Mucosa of descending colon (tissue), 3 donors: ENCODE measurements at regions not wholly inside any gene's neighbourhood (a gene's known extent, or its start where the extent isn't known, plus 50 kb on each side); places are given as distances from the start of the nearest gene placed in this dataset.

Experiments
- ATAC-seq: fragments of 200-7000 bp; cut with Tn5 transposase; one replicate; pipeline ENCODE4 v1.9.1; 2020; ENCODE audit warnings: mild to moderate bottlenecking, moderate library complexity
- DNase-seq, 3 donors: peaks; one replicate each; pipeline ENCODE4 v3.0.0-alpha.2; 2020
- H3K36me3 ChIP-seq: fragments of 200-600 bp; one replicate; pipeline ENCODE4 v1.8.0; 2021; ENCODE audit warnings: low read depth, mild to moderate bottlenecking
- H3K4me1 ChIP-seq: fragments of 200-600 bp; one replicate; pipeline ENCODE4 v1.8.0; 2021; ENCODE audit warnings: low read depth, mild to moderate bottlenecking
- H3K4me3 ChIP-seq: fragments of 200-600 bp; one replicate; pipeline ENCODE4 v1.8.0; 2021; ENCODE audit warnings: mild to moderate bottlenecking
- H3K9me3 ChIP-seq: fragments of 200-600 bp; one replicate; pipeline ENCODE4 v1.8.0; 2021; ENCODE audit warnings: mild to moderate bottlenecking
- CTCF ChIP-seq: fragments of 200-600 bp; IDR thresholded peaks from one replicate; pipeline ENCODE4 v1.8.0; 2022; ENCODE audit warnings: antibody characterized with exemption, mild to moderate bottlenecking
- intact Hi-C, 2 donors: fragments of 100-400 bp; cut with DNase I in 1 of 2; cut with micrococcal nuclease in 1 of 2; formaldehyde crosslinking; loops; one replicate each; pipeline versions ENCODE4 v1.11.0 to v1.11.1; 2022; cut with DNase I, micrococcal nuclease
- donor health status: DM: no; HTN: no; CAD: no; lungs with moderate emphysema.
- donor health status: DM: no; HTN: no; CAD: no.
- donor health status: DM: no; HTN: yes; CAD: no.

- TF ChIP-seq CTCF, result no peak
- ATAC-seq (no peak), DNase-seq (no peak)
- peaks cover 4% of the 10 kb centered on the region for H3K4me1 ChIP-seq
- H3K36me3 ChIP-seq, result no peaks in the 10 kb centered on the region
- H3K4me3 ChIP-seq, result no peak overlapping the region
- intact Hi-C loops, result loop anchor here in 1 of 2 donors (5.0 kb wide), 1 partner anchor 307 kb away; no protein-coding TSS in a partner anchor
- no peaks in the 10 kb centered on the region for H3K9me3 ChIP-seq
These were observed 238.5 kb downstream of the NFATC2 start for GRCh38 chr20:51303731-51304670.

GRCh38 chr20:51301026-51301425, 241.5 kb downstream of the NFATC2 start:
- no peak for ATAC-seq
- Histone ChIP-seq H3K36me3 (no peaks in the 10 kb centered on the region), H3K4me1 (no peaks in the 10 kb centered on the region), H3K9me3 (no peaks in the 10 kb centered on the region), H3K4me3 (no peak overlapping the region)
- TF ChIP-seq CTCF, result no peak
- no peak for DNase-seq
- intact Hi-C loops, result loop anchor here in 1 of 2 donors (5.0 kb wide), 1 partner anchor 304 kb away; no protein-coding TSS in a partner anchor

GRCh38 chr20:51300104-51300503, 242.4 kb downstream of the NFATC2 start:
- no peak for ATAC-seq
- intact Hi-C loops, result loop anchor here in 1 of 2 donors (5.0 kb wide), 1 partner anchor 303 kb away; no protein-coding TSS in a partner anchor
- H3K9me3 ChIP-seq, result no peaks in the 10 kb centered on the region
- TF ChIP-seq CTCF, result no peak
- no peaks in the 10 kb centered on the region for H3K4me1 ChIP-seq
- no peak for DNase-seq
- no peaks in the 10 kb centered on the region for H3K36me3 ChIP-seq
- no peak overlapping the region for H3K4me3 ChIP-seq

- no peaks in the 10 kb centered on the region for H3K9me3 ChIP-seq
- TF ChIP-seq CTCF, result no peak
- intact Hi-C loops, result no loop called here
- no peaks in the 10 kb centered on the region for H3K4me1 ChIP-seq
- DNase-seq (no peak), ATAC-seq (no peak)
- no peak overlapping the region for H3K4me3 ChIP-seq
- H3K36me3 ChIP-seq, result no peaks in the 10 kb centered on the region
These were observed 243.1 kb downstream of the NFATC2 start for GRCh38 chr20:51299413-51299812.

GRCh38 chr20:51298141-51298749, 244.3 kb downstream of the NFATC2 start:
- no peak for ATAC-seq
- TF ChIP-seq CTCF, result no peak

More at GRCh38 chr20:51298141-51298749, 244.3 kb downstream of the NFATC2 start:
- no peak for DNase-seq
- intact Hi-C loops, result no loop called here
- Histone ChIP-seq H3K4me3 (no peak overlapping the region), H3K36me3 (no peaks in the 10 kb centered on the region), H3K9me3 (no peaks in the 10 kb centered on the region), H3K4me1 (no peaks in the 10 kb centered on the region)
